ENCODE measurements at regions not wholly inside any gene's neighbourhood (a gene's known extent, or its start where the extent isn't known, plus 50 kb on each side); places are given as distances from the start of the nearest gene placed in this dataset.
"Not testable (repeated sequence)": the region's sequence is repeated elsewhere in the genome, so short reads cannot be mapped to it uniquely, and the experiment has no call there.

- DNase-seq (ENCODE audit: low read depth): no peak
Measured at GRCh38 chrX:148080593-148080992, 99.5 kb downstream of the FMR1NB start.

GRCh38 chrX:148084611-148085010 is 103.5 kb downstream of the FMR1NB start:
- DNase-seq (ENCODE audit: low read depth): no peak

- no peak for DNase-seq (ENCODE audit: low read depth)
Measured at GRCh38 chrX:148120151-148120550, 139.0 kb downstream of the FMR1NB start.

- no peak for DNase-seq (ENCODE audit: low read depth)
Measured at GRCh38 chrX:148120999-148121623, 140.0 kb downstream of the FMR1NB start.

- DNase-seq (ENCODE audit: low read depth): not testable (repeated sequence)
Measured at GRCh38 chrX:148128872-148129505, 147.9 kb downstream of the FMR1NB start.

GRCh38 chrX:148133105-148133725 is 152.1 kb downstream of the FMR1NB start:
- no peak for DNase-seq (ENCODE audit: low read depth)

- no peak for DNase-seq (ENCODE audit: low read depth)
Measured at GRCh38 chrX:148134578-148134977, 153.4 kb downstream of the FMR1NB start.

- DNase-seq (ENCODE audit: low read depth): no peak
Measured at GRCh38 chrX:148135738-148136137, 154.6 kb downstream of the FMR1NB start.

GRCh38 chrX:148146121-148146520 is 165.0 kb downstream of the FMR1NB start:
- DNase-seq (ENCODE audit: low read depth): no peak

- no peak for DNase-seq (ENCODE audit: low read depth)
Measured at GRCh38 chrX:148156986-148157385, 175.8 kb downstream of the FMR1NB start.

GRCh38 chrX:148159796-148160195 is 178.7 kb downstream of the FMR1NB start:
- DNase-seq (ENCODE audit: low read depth): no peak

- DNase-seq (ENCODE audit: low read depth): no peak
Measured at GRCh38 chrX:148161701-148162100, 180.6 kb downstream of the FMR1NB start.

GRCh38 chrX:148185631-148186030 is 204.5 kb downstream of the FMR1NB start:
- no peak for DNase-seq (ENCODE audit: low read depth)

- no peak for DNase-seq (ENCODE audit: low read depth)
Measured at GRCh38 chrX:148192547-148192946, 211.4 kb downstream of the FMR1NB start.

- DNase-seq (ENCODE audit: low read depth): no peak
Measured at GRCh38 chrX:148193759-148194158, 212.6 kb downstream of the FMR1NB start.

- DNase-seq (ENCODE audit: low read depth): no peak
Measured at GRCh38 chrX:148203531-148203930, 222.4 kb downstream of the FMR1NB start.

- DNase-seq (ENCODE audit: low read depth): no peak
Measured at GRCh38 chrX:148204195-148204594, 223.1 kb downstream of the FMR1NB start.

GRCh38 chrX:148214786-148215185 is 233.6 kb downstream of the FMR1NB start:
- DNase-seq (ENCODE audit: low read depth): no peak

GRCh38 chrX:148215726-148216125 is 234.6 kb downstream of the FMR1NB start:
- DNase-seq (ENCODE audit: low read depth): no peak

GRCh38 chrX:148223361-148223760 is 242.2 kb downstream of the FMR1NB start:
- DNase-seq (ENCODE audit: low read depth): no peak

GRCh38 chrX:148228521-148228920 is 247.4 kb downstream of the FMR1NB start:
- no peak for DNase-seq (ENCODE audit: low read depth)

- no peak for DNase-seq (ENCODE audit: low read depth)
Measured at GRCh38 chrX:148229801-148230303, 248.7 kb downstream of the FMR1NB start.

GRCh38 chrX:148259990-148260389 is 240.4 kb upstream of the AFF2 start:
- no peak for DNase-seq (ENCODE audit: low read depth)
